CD14-positive monocyte (primary cell): ENCODE measurements at regions not wholly inside any gene's neighbourhood (a gene's known extent, or its start where the extent isn't known, plus 50 kb on each side); places are given as distances from the start of the nearest gene placed in this dataset.

Experiments used
- DNase-seq, 3 donors: peaks; one replicate each; pipeline ENCODE4 v3.0.0-alpha.2; 2011 to 2022
- H2AFZ ChIP-seq: 2 replicates; pipeline ENCODE4 v1.6.0; 2012; ENCODE audit warnings: mild to moderate bottlenecking, low read depth, low read length, inconsistent platforms; ENCODE audit not compliant: insufficient read depth, poor library complexity, severe bottlenecking
- H3K27ac ChIP-seq, 2 donors: 1 replicate in 1 of 2; 2 replicates in 1 of 2; pipeline ENCODE4 v1.5.1; 2012 to 2013; ENCODE audit warnings: low read length in 2 of 2, control low read depth in 1 of 2, inconsistent platforms in 1 of 2, low read depth in 1 of 2, mild to moderate bottlenecking in 1 of 2
- H3K27me3 ChIP-seq, 2 donors: one replicate each; pipeline versions ENCODE4 v1.6.0 to v1.6.1; 2011 to 2013; ENCODE audit warnings: low read length in 2 of 2; ENCODE audit not compliant: control insufficient read depth in 2 of 2, insufficient read depth in 2 of 2
- H3K36me3 ChIP-seq, 2 donors: replicated peaks in 1 of 2; 1 replicate in 1 of 2; 2 replicates in 1 of 2; pipeline versions ENCODE4 v1.5.1 to v1.6.1; 2012 to 2013; ENCODE audit warnings: low read length in 2 of 2, control low read depth in 1 of 2, inconsistent platforms in 1 of 2, mild to moderate bottlenecking in 1 of 2; ENCODE audit not compliant: insufficient read depth in 2 of 2, control insufficient read depth in 1 of 2
- H3K4me1 ChIP-seq, 2 donors: 1 replicate in 1 of 2; 2 replicates in 1 of 2; pipeline versions ENCODE4 v1.5.1 to v1.6.1; 2012 to 2013; ENCODE audit warnings: low read length in 2 of 2, control low read depth in 1 of 2, inconsistent platforms in 1 of 2, mild to moderate bottlenecking in 1 of 2, moderate library complexity in 1 of 2; ENCODE audit not compliant: insufficient read depth in 2 of 2, control insufficient read depth in 1 of 2
- H3K4me2 ChIP-seq: replicated peaks from 2 replicates; pipeline ENCODE3; 2012; ENCODE audit warnings: low read length, moderate library complexity, mild to moderate bottlenecking; ENCODE audit not compliant: poor library complexity, severe bottlenecking; ENCODE audit errors: extremely low read depth
- H3K4me3 ChIP-seq, 3 experiments: fragments of 200-600 bp in 1 of 3; sonication (generic) in 1 of 3; replicated peaks in 1 of 3; 1 replicate in 2 of 3; 2 replicates in 1 of 3; pipeline ENCODE4 v1.5.1; 2011 to 2013; ENCODE audit warnings: low read length in 3 of 3, mild to moderate bottlenecking in 3 of 3, control low read depth in 2 of 3, low read depth in 2 of 3, inconsistent platforms in 1 of 3, moderate library complexity in 1 of 3
- H3K79me2 ChIP-seq: 2 replicates; pipeline ENCODE4 v1.6.0; 2012; ENCODE audit warnings: mild to moderate bottlenecking, control low read depth, inconsistent platforms, low read length, moderate library complexity; ENCODE audit not compliant: insufficient read depth
- H3K9ac ChIP-seq: 2 replicates; pipeline ENCODE4 v1.6.0; 2017; ENCODE audit warnings: low read length, mild to moderate bottlenecking; ENCODE audit not compliant: insufficient read depth, poor library complexity, severe bottlenecking
- H3K9me3 ChIP-seq, 2 donors: replicated peaks in 1 of 2; 1 replicate in 1 of 2; 2 replicates in 1 of 2; pipeline versions ENCODE4 v1.5.1 to v1.6.1; 2012 to 2013; ENCODE audit warnings: low read length in 2 of 2, control low read depth in 1 of 2; ENCODE audit not compliant: control insufficient read depth in 1 of 2, insufficient read depth in 1 of 2
- H4K20me1 ChIP-seq: 2 replicates; pipeline ENCODE4 v1.6.0; 2012; ENCODE audit warnings: mild to moderate bottlenecking, low read length, control low read depth, moderate library complexity; ENCODE audit not compliant: insufficient read depth
- H3K27ac Mint-ChIP-seq, 7 donors: one replicate each; pipeline ENCODE4 v1.8.0; 2020; ENCODE audit warnings: mild to moderate bottlenecking in 7 of 7, mixed read lengths in 7 of 7, moderate library complexity in 6 of 7, inconsistent platforms in 2 of 7
- H3K27me3 Mint-ChIP-seq, 3 donors: one replicate each; pipeline ENCODE4 v1.8.0; 2021 to 2022; ENCODE audit warnings: low read depth in 3 of 3, mild to moderate bottlenecking in 3 of 3, mixed read lengths in 3 of 3, moderate library complexity in 3 of 3, inconsistent platforms in 1 of 3
- H3K36me3 Mint-ChIP-seq, 2 donors: one replicate each; pipeline ENCODE4 v1.8.0; 2020; ENCODE audit warnings: mixed read lengths in 2 of 2, inconsistent platforms in 1 of 2, mild to moderate bottlenecking in 1 of 2
- H3K4me1 Mint-ChIP-seq: one replicate; pipeline ENCODE4 v1.8.0; 2020; ENCODE audit warnings: mild to moderate bottlenecking, mixed read lengths
- H3K4me3 Mint-ChIP-seq, 2 donors: one replicate each; pipeline ENCODE4 v1.8.0; 2020; ENCODE audit warnings: mild to moderate bottlenecking in 2 of 2, mixed read lengths in 2 of 2, moderate library complexity in 1 of 2
- H3K9me3 Mint-ChIP-seq, 7 donors: one replicate each; pipeline ENCODE4 v1.8.0; 2020 to 2022; ENCODE audit warnings: mixed read lengths in 7 of 7, mild to moderate bottlenecking in 6 of 7, moderate library complexity in 6 of 7, inconsistent platforms in 2 of 7
- CTCF ChIP-seq: fragments of 200-600 bp; IDR thresholded peaks from one replicate; pipeline ENCODE4 v1.8.0; 2022; ENCODE audit warnings: antibody characterized with exemption, mild to moderate bottlenecking
- WGBS: methylation state at CpG from one replicate; pipeline ENCODE4 v1.1.5; 2013; ENCODE audit warnings: missing lambda C conversion rate; ENCODE audit not compliant: insufficient coverage; 5-methylcytosine and 5-hydroxymethylcytosine counted together
- intact Hi-C, 2 donors: fragments of 100-400 bp; cut with micrococcal nuclease; formaldehyde crosslinking; loops; one replicate each; pipeline versions ENCODE4 v1.15.0 to v1.15.1; 2023

- TF ChIP-seq CTCF, result no peak
- Histone ChIP-seq H3K4me3 (no peak overlapping the region), H4K20me1 (no peaks in the 10 kb centered on the region), H3K4me2 (no peak overlapping the region), H3K9ac (no peak overlapping the region), H3K4me1 (no peaks in the 10 kb centered on the region), H3K9me3 (no peaks in the 10 kb centered on the region), H3K27ac (no peak overlapping the region), H3K36me3 (no peaks in the 10 kb centered on the region), H2AFZ (no peak overlapping the region), H3K79me2 (no peaks in the 10 kb centered on the region), H3K27me3 (no peaks in the 10 kb centered on the region)
- DNase-seq, result no peak
- no peaks in the 10 kb centered on the region for H3K27me3 Mint-ChIP-seq
- no CpG with 5 or more reads among the region's 2 CpGs for WGBS
- no peaks in the 10 kb centered on the region for H3K36me3 Mint-ChIP-seq
- no peak overlapping the region for H3K27ac Mint-ChIP-seq
- intact Hi-C loops, result no loop called here
- peaks cover 0 to 3% (median 0%) of the 10 kb centered on the region in 7 donors for H3K9me3 Mint-ChIP-seq
- no peak overlapping the region for H3K4me3 Mint-ChIP-seq
- H3K4me1 Mint-ChIP-seq, result no peaks in the 10 kb centered on the region
These were observed 283.1 kb downstream of the FLRT2 start for GRCh38 chr14:85813040-85813439.

- no peak overlapping the region for H3K9ac ChIP-seq
- intact Hi-C loops, result no loop called here
- H3K4me1 ChIP-seq, result no peaks in the 10 kb centered on the region
- no peak overlapping the region for H3K27ac ChIP-seq
- no peaks in the 10 kb centered on the region for H4K20me1 ChIP-seq
- 22% methylated on average over 1 of the region's 1 CpG for WGBS
- Mint-ChIP-seq H3K4me3 (no peak overlapping the region), H3K4me1 (no peaks in the 10 kb centered on the region), H3K36me3 (no peaks in the 10 kb centered on the region), H3K27me3 (no peaks in the 10 kb centered on the region), H3K27ac (no peak overlapping the region), H3K9me3 (peaks cover 0 to 11% (median 3%) of the 10 kb centered on the region in 7 donors)
- H3K79me2 ChIP-seq, result no peaks in the 10 kb centered on the region
- H3K27me3 ChIP-seq, result no peaks in the 10 kb centered on the region
- DNase-seq, result no peak
- no peaks in the 10 kb centered on the region for H3K36me3 ChIP-seq
- H3K4me3 ChIP-seq, result no peak overlapping the region
- no peak for TF ChIP-seq CTCF
- no peaks in the 10 kb centered on the region for H3K9me3 ChIP-seq
- no peak overlapping the region for H2AFZ ChIP-seq
- H3K4me2 ChIP-seq, result no peak overlapping the region
These were observed 281.4 kb downstream of the FLRT2 start for GRCh38 chr14:85811340-85811739.
